ENCODE measurements at regions not wholly inside any gene's neighbourhood (a gene's known extent, or its start where the extent isn't known, plus 50 kb on each side); places are given as distances from the start of the nearest gene placed in this dataset.

DNA sequence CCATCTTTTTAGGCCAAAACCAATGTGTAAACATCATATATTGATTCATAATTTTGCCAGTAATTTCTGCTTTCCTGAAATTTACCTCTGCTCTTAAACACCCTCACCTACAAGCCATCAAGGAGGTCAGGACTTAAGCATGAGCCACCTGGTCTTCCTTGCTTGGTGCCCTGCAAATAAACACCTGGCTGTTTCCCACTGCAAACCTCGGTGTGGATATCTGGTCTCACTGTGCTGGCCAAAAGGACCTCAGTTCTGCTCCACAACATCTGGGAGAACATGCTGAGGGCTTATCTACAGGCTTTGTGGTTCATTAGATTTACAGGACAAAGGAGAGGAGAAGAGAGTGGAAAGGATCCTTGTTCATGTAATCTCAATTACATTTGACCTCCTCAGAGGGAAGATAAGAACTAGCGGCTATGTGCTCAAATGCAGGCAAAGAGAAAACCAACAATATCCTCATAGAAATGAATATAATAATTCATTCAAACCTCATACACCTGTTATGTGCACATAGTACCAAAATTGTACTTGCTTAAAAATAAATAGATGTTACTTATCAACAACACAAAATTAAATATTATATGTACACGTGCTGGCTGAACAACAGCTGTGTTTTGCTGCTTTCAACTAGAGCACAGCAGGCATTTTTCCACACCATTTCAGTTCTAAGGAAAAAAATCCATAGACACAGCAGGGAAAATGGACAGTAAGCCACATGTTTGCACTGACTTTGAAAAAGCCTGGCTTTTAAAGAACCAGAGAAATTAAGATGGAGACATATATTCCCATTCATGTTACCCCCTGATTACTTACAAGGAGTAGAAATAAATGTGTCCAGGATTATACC, 465.1 kb downstream of the LPIN1 start:
- Histone ChIP-seq H3K27ac (ENCODE audit: low read length) (no peak overlapping the region), H3K36me3 (ENCODE audit: insufficient read depth, low read depth, low read length) (no peaks in the 10 kb centered on the region), H3K4me1 (ENCODE audit: insufficient read depth, low read length) (no peaks in the 10 kb centered on the region), H3K27me3 (ENCODE audit: insufficient read depth, low read length) (no peaks in the 10 kb centered on the region), H3K4me3 (ENCODE audit: low read length) (no peak overlapping the region), H3K9ac (ENCODE audit: low read depth, low read length) (no peak overlapping the region), H3K9me3 (ENCODE audit: insufficient read depth, low read depth, low read length) (no peaks in the 10 kb centered on the region)

DNA sequence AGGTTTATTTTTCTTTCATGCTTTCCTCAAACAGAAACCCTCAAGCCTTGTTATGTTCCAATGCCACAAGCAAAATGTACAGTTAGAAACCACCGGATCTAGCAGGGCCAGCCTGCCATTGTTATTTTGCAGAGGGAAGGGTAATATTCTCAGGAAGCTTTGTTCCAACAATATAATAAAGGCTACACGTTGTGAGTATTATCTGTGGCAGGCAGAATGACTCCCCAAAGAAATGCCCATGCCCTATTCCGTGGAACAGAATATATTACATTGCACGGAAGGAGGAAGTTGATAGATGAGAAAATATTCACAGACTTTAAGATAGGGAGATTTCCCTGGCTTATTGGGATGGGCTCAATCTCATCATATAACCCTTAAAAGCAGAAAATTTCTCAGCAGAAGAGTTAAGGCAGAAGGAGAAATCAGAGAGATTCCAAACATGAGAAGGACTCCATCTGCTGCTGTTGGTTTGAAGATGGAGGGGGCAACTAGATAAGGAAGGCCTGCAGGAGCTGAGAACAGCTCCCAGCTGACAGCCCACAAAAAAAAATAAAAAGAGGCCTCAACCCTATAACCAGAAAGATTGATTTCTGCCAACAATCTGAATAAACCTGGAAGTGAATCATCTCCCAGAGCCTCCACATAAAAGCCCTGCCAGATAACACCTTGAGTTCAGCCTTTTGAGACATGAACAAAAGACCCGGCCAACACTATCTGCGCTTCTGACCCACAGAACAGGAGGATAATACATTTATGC, 466.6 kb downstream of the LPIN1 start:
- no peak overlapping the region for H3K27ac ChIP-seq (ENCODE audit: low read length)
- H3K4me3 ChIP-seq (ENCODE audit: low read length), result no peak overlapping the region
- no peaks in the 10 kb centered on the region for H3K27me3 ChIP-seq (ENCODE audit: insufficient read depth, low read length)
- no peak overlapping the region for H3K9ac ChIP-seq (ENCODE audit: low read depth, low read length)
- H3K9me3 ChIP-seq (ENCODE audit: insufficient read depth, low read depth, low read length), result no peaks in the 10 kb centered on the region
- H3K4me1 ChIP-seq (ENCODE audit: insufficient read depth, low read length), result no peaks in the 10 kb centered on the region
- no peaks in the 10 kb centered on the region for H3K36me3 ChIP-seq (ENCODE audit: insufficient read depth, low read depth, low read length)

DNA sequence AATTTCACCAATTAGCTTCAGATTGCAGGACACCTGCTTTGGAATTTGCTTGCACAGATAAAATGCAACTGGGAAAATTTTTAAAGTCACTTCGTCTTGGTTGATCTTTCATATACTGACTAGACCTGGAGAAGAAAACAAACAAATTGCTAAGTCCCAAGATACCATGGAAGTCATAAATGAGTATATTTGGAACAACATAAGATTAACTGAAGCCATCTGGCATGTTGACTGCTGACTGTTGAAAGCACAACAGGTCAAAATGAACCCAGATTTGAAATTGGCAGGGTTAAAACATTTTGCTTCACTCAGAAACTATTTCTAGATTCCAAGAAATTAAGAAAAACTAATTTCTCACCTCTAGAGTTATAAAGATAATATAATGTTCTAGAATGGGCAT, 470.7 kb downstream of the LPIN1 start:
- Histone ChIP-seq H3K9ac (ENCODE audit: low read depth, low read length) (no peak overlapping the region), H3K36me3 (ENCODE audit: insufficient read depth, low read depth, low read length) (no peaks in the 10 kb centered on the region), H3K9me3 (ENCODE audit: insufficient read depth, low read depth, low read length) (no peaks in the 10 kb centered on the region), H3K4me3 (ENCODE audit: low read length) (no peak overlapping the region), H3K27ac (ENCODE audit: low read length) (no peak overlapping the region), H3K27me3 (ENCODE audit: insufficient read depth, low read length) (no peaks in the 10 kb centered on the region), H3K4me1 (ENCODE audit: insufficient read depth, low read length) (no peaks in the 10 kb centered on the region)

DNA sequence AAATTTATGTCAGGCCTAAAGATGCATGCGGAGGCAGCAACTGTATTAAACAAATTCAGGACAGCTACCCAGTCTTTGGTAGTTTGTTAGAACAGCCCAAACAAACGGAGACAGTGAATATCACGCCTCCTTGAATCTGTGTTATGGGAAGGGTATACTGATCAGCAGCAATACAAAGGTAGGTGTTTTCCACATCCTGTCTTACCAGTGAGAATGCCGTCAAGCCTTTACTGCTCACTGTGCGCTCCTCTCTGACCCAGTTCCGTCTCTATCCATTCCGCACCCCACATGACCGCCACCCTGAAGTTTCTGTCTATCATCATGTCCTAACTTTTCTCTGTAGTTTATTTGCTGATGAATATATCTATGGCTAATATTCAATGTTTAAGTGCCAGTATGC, 473.3 kb downstream of the LPIN1 start:
- no peaks in the 10 kb centered on the region for H3K27me3 ChIP-seq (ENCODE audit: insufficient read depth, low read length)
- no peak overlapping the region for H3K4me3 ChIP-seq (ENCODE audit: low read length)
- H3K9me3 ChIP-seq (ENCODE audit: insufficient read depth, low read depth, low read length), result peaks cover 24% of the 10 kb centered on the region
- H3K36me3 ChIP-seq (ENCODE audit: insufficient read depth, low read depth, low read length), result no peaks in the 10 kb centered on the region
- no peak overlapping the region for H3K27ac ChIP-seq (ENCODE audit: low read length)
- no peaks in the 10 kb centered on the region for H3K4me1 ChIP-seq (ENCODE audit: insufficient read depth, low read length)
- H3K9ac ChIP-seq (ENCODE audit: low read depth, low read length), result no peak overlapping the region

DNA sequence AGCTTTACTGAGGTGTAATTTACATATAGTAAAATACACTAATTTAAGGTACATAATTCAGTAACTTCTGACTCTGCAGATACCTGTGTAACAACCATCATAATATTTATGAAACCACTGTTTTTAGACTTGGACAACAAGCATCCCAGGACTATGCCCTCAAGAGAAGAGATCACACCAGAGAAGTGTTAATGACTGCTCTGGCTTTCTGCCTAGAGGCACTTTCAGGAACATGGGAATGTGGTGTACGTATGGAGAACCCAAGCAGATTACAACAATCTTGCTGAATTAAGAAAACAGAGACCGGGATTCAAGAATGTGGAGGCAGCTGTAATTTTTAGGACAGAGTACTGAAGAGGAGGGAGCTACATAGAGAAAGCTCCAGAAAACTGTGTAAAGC, 475.2 kb downstream of the LPIN1 start:
- peaks cover 31% of the 10 kb centered on the region for H3K9me3 ChIP-seq (ENCODE audit: insufficient read depth, low read depth, low read length)

DNA sequence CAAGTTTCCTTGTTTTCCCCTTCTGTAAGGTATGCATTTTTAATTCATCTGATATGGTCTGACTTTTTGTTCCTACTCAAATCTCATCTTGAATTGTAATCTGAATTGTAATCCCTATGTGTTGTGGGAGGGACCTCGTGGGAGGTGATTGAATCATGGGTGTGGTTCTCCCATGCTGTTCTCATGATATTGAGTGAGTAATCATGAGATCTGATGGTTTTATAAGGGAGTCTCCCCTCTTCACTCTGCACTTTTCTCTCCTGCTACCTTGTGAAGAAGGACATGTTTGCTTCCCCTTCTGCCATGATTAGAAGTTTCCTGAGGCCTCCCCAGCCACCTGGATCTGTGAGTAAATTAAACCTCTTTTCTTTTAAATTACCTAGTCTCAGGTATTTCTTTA, 476.1 kb downstream of the LPIN1 start:
- H3K4me3 ChIP-seq (ENCODE audit: low read length), result no peak overlapping the region
- H3K9ac ChIP-seq (ENCODE audit: low read depth, low read length), result no peak overlapping the region
- H3K27ac ChIP-seq (ENCODE audit: low read length), result no peak overlapping the region
- H3K4me1 ChIP-seq (ENCODE audit: insufficient read depth, low read length), result no peaks in the 10 kb centered on the region
- peaks cover 31% of the 10 kb centered on the region for H3K9me3 ChIP-seq (ENCODE audit: insufficient read depth, low read depth, low read length)
- H3K36me3 ChIP-seq (ENCODE audit: insufficient read depth, low read depth, low read length), result no peaks in the 10 kb centered on the region
- no peaks in the 10 kb centered on the region for H3K27me3 ChIP-seq (ENCODE audit: insufficient read depth, low read length)

More for the DNA sequence above, 475.2 kb downstream of the LPIN1 start:
- no peak overlapping the region for H3K4me3 ChIP-seq (ENCODE audit: low read length)
- H3K4me1 ChIP-seq (ENCODE audit: insufficient read depth, low read length), result no peaks in the 10 kb centered on the region
- no peak overlapping the region for H3K9ac ChIP-seq (ENCODE audit: low read depth, low read length)
- no peak overlapping the region for H3K27ac ChIP-seq (ENCODE audit: low read length)
- no peaks in the 10 kb centered on the region for H3K36me3 ChIP-seq (ENCODE audit: insufficient read depth, low read depth, low read length)
- H3K27me3 ChIP-seq (ENCODE audit: insufficient read depth, low read length), result no peaks in the 10 kb centered on the region

DNA sequence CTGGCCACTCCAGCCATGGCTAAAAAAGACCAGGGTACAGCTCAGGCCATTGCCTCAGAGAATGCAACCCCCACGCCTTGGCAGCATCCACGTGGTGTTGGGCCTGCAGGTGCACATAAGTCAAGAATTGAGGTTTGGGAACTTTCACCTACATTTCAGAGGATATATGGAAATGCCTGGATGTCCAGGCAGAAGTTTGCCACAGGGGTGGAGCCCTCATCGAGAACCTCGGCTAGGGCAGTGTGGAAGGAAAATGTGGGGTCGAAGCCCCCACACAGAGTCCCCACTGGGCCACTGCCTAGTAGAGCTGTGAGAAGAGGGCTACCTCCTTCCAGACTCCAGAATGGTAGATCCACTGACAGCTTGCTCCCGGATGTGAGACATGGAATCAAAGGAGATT, 477.3 kb downstream of the LPIN1 start:
- no peak overlapping the region for H3K9ac ChIP-seq (ENCODE audit: low read depth, low read length)
- H3K27me3 ChIP-seq (ENCODE audit: insufficient read depth, low read length), result no peaks in the 10 kb centered on the region
- H3K27ac ChIP-seq (ENCODE audit: low read length), result no peak overlapping the region
- H3K4me3 ChIP-seq (ENCODE audit: low read length), result no peak overlapping the region
- peaks cover 31% of the 10 kb centered on the region for H3K9me3 ChIP-seq (ENCODE audit: insufficient read depth, low read depth, low read length)
- no peaks in the 10 kb centered on the region for H3K4me1 ChIP-seq (ENCODE audit: insufficient read depth, low read length)
- H3K36me3 ChIP-seq (ENCODE audit: insufficient read depth, low read depth, low read length), result no peaks in the 10 kb centered on the region

DNA sequence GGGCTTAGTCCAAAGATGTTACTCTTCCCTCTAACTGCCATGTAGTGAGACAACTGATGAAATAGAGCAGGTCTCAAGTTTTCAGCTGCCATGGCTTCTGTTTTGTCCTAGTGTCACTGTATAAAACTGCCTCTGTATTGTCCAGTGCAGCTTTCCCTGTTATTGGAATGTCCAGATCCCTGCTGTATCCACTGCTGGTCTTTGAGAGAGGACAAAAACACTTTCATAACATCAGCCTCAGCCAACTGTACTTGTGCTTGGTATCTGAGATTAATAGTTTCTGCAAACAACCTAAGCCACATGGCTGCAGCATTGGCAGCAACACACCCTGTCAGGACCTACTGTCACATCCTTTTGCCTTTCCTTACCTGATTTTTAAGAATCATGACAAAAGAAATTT, 480.2 kb downstream of the LPIN1 start:
- H3K4me1 ChIP-seq (ENCODE audit: insufficient read depth, low read length), result no peaks in the 10 kb centered on the region
- H3K27me3 ChIP-seq (ENCODE audit: insufficient read depth, low read length), result no peaks in the 10 kb centered on the region
- no peaks in the 10 kb centered on the region for H3K36me3 ChIP-seq (ENCODE audit: insufficient read depth, low read depth, low read length)
- H3K27ac ChIP-seq (ENCODE audit: low read length), result no peak overlapping the region
- no peak overlapping the region for H3K9ac ChIP-seq (ENCODE audit: low read depth, low read length)
- H3K9me3 ChIP-seq (ENCODE audit: insufficient read depth, low read depth, low read length), result peaks cover 31% of the 10 kb centered on the region
- H3K4me3 ChIP-seq (ENCODE audit: low read length), result no peak overlapping the region

DNA sequence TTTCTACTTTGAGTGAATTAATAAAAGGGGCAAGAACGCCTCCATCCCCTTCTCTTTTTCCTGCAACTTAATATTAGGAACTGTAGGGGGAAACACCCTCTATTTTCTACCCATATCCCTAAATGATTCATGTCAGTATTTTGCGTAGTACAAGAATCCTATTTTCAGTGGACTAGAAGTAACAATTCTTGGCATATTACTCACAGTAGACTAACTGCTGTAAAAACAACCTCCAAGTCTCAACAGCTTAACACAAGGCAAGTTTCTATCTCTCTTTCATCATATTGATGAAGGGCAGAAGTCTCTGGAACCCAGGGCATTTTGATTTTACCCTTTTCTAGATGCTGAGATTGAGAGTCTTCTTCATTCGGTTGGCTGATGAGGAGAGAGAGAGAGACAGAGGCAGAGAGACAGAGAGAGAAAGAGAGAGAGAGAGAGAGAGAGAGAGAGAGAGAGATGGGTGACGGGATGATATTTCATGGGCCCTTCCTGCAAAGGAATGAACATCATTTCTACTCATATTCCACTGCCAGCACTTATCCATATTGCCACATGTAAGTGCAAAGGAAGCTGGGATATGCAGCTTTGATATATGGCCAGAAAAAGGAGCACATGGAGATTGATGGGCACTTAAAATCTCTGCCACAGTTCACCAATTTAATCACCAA, 481.6 kb downstream of the LPIN1 start:
- H3K4me3 ChIP-seq (ENCODE audit: low read length), result no peak overlapping the region
- H3K4me1 ChIP-seq (ENCODE audit: insufficient read depth, low read length), result no peaks in the 10 kb centered on the region
- H3K9ac ChIP-seq (ENCODE audit: low read depth, low read length), result no peak overlapping the region
- H3K27me3 ChIP-seq (ENCODE audit: insufficient read depth, low read length), result no peaks in the 10 kb centered on the region
- no peaks in the 10 kb centered on the region for H3K36me3 ChIP-seq (ENCODE audit: insufficient read depth, low read depth, low read length)
- no peak overlapping the region for H3K27ac ChIP-seq (ENCODE audit: low read length)
- H3K9me3 ChIP-seq (ENCODE audit: insufficient read depth, low read depth, low read length), result peaks cover 24% of the 10 kb centered on the region

DNA sequence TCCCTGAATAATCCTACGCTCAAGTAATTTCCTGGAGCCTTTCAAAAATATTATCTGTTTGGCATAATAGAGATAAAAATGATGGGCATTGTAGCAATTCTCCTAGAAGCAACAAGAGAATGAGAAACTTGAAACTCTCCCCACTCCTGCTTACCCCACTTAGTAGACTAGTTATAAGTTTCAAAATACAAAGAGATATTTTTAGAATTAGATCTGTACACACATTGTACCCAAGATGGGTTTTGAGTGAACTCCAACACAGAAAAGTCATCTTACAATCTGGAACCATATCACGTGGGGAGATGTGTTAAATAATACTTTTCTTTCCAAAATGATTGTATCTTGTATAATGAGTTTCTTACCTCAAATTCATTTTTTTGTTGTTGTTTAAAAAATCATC, 484.9 kb downstream of the LPIN1 start:
- no peaks in the 10 kb centered on the region for H3K27me3 ChIP-seq (ENCODE audit: insufficient read depth, low read length)
- H3K4me1 ChIP-seq (ENCODE audit: insufficient read depth, low read length), result no peaks in the 10 kb centered on the region
- no peak overlapping the region for H3K4me3 ChIP-seq (ENCODE audit: low read length)
- no peaks in the 10 kb centered on the region for H3K9me3 ChIP-seq (ENCODE audit: insufficient read depth, low read depth, low read length)
- no peaks in the 10 kb centered on the region for H3K36me3 ChIP-seq (ENCODE audit: insufficient read depth, low read depth, low read length)
- no peak overlapping the region for H3K9ac ChIP-seq (ENCODE audit: low read depth, low read length)
- H3K27ac ChIP-seq (ENCODE audit: low read length), result no peak overlapping the region

DNA sequence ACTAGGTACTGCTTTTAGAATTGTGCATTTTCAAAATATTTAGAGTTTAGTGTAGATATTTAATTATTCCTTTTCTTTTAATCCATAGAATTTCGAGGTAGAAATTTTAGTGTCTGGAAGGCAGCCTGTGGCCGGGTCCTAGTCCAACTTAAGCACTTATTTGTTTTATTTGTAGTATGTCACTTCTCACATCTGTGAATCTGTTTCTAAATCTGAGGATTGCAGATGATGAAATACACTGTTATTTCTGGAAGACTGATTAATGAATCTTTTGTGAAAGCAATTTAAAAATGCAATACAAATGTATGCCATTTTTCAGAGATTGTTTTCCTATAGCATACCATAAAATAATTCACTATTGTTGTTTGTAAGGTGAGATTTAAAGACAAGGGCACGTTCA, 483.9 kb upstream of the TRIB2 start:
- Histone ChIP-seq H3K27ac (ENCODE audit: low read length) (no peak overlapping the region), H3K27me3 (ENCODE audit: insufficient read depth, low read length) (no peaks in the 10 kb centered on the region), H3K36me3 (ENCODE audit: insufficient read depth, low read depth, low read length) (no peaks in the 10 kb centered on the region), H3K4me1 (ENCODE audit: insufficient read depth, low read length) (no peaks in the 10 kb centered on the region), H3K9ac (ENCODE audit: low read depth, low read length) (no peak overlapping the region), H3K9me3 (ENCODE audit: insufficient read depth, low read depth, low read length) (no peaks in the 10 kb centered on the region), H3K4me3 (ENCODE audit: low read length) (no peak overlapping the region)
